ENCODE measurements at regions not wholly inside any gene's neighbourhood (a gene's known extent, or its start where the extent isn't known, plus 50 kb on each side); places are given as distances from the start of the nearest gene placed in this dataset.

DNA sequence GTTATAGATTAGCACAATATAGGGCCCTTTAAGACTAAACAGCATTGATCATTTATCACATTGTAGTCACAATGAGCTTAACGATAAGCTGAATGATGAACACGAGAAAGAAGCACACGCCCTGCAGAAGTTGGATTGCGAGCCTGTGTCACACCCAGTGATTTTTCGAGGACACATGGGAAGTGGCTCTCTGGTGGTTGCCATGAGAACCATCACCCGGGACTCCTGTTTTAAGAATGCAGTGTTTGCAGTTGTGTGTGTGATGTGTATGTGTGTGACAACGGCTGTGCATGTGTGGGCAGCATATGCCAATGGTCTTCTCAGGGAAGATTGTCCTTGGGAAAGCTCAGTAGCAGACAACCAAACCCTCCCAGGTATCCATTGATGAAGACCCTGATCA lies 69.2 kb downstream of the PDCL3 start:
- TF ChIP-seq EZH2 (IDR thresholded peaks at IDR 0.05) (no peak), EZH2phosphoT487 (IDR thresholded peaks at IDR 0.05) (no peak), CTCF (IDR thresholded peaks at IDR 0.05) (no peak)
